ENCODE measurements at regions not wholly inside any gene's neighbourhood (a gene's known extent, or its start where the extent isn't known, plus 50 kb on each side); places are given as distances from the start of the nearest gene placed in this dataset.

- no peak for TF ChIP-seq POLR2A (IDR thresholded peaks at IDR 0.05; ENCODE audit: low read length)
- TF ChIP-seq GATA1 (IDR thresholded peaks at IDR 0.05; ENCODE audit: low read depth, low read length), result no peak
Measured at GRCh38 chr7:79778786-79779770, 325.6 kb upstream of the MAGI2 start.
